ENCODE measurements at regions not wholly inside any gene's neighbourhood (a gene's known extent, or its start where the extent isn't known, plus 50 kb on each side); places are given as distances from the start of the nearest gene placed in this dataset.

- Mint-ChIP-seq H3K27me3 (ENCODE audit: low read depth) (peaks cover 5% of the 10 kb centered on the region; the same call in 1 of the 2 replicates), H3K4me3 (no peak overlapping the region), H3K36me3 (ENCODE audit: insufficient read depth in 1 of 3, low read depth in 3 of 3) (no peaks in the 10 kb centered on the region), H3K4me1 (peaks cover 9 to 15% of the 10 kb centered on the region in 2 experiments), H3K27ac (no peak overlapping the region; a peak in 1 of 7 replicates), H3K9me3 (peaks cover 0 to 9% of the 10 kb centered on the region in 2 experiments; a peak in 2 of 5 replicates)
- Histone ChIP-seq H3K56ac (ENCODE audit: insufficient read length, low read depth, low read length) (no peak overlapping the region), H4K8ac (replicated peaks; ENCODE audit: insufficient read length, low read depth, low read length) (no peak overlapping the region), H2BK5ac (ENCODE audit: insufficient read length, low read length) (no peak overlapping the region), H3K79me1 (ENCODE audit: insufficient read depth, low read depth, low read length, poor library complexity, severe bottlenecking) (no peaks in the 10 kb centered on the region), H2AFZ (ENCODE audit: low read length) (no peak overlapping the region), H3T11ph (ENCODE audit: low read length) (no peak overlapping the region), H3K23ac (ENCODE audit: insufficient read length, low read depth, low read length) (no peak overlapping the region), H3K79me2 (ENCODE audit: insufficient read depth, low read length) (no peaks in the 10 kb centered on the region), H2BK15ac (ENCODE audit: low read depth, low read length) (no peak overlapping the region), H4K20me1 (ENCODE audit: control insufficient read depth, insufficient read depth, insufficient read length) (no peaks in the 10 kb centered on the region), H2BK20ac (ENCODE audit: low read depth, low read length, poor library complexity, severe bottlenecking) (no peak overlapping the region), H3K9me3 (ENCODE audit: control insufficient read depth, low read depth, low read length) (no peaks in the 10 kb centered on the region), H3K27ac (ENCODE audit: insufficient read length, low read depth, low read length) (no peak overlapping the region), H3K4ac (ENCODE audit: low read depth, low read length) (no peak overlapping the region), H3K27me3 (ENCODE audit: insufficient read depth, low read length) (no peaks in the 10 kb centered on the region), H3K4me2 (ENCODE audit: insufficient read depth, insufficient read length, low read length) (no peak overlapping the region), H3K4me1 (ENCODE audit: insufficient read depth, low read length) (no peaks in the 10 kb centered on the region), H4K5ac (ENCODE audit: insufficient read length, low read depth, low read length) (no peak overlapping the region), H3K23me2 (ENCODE audit: insufficient read length, low read depth, low read length, poor library complexity, severe bottlenecking) (no peaks in the 10 kb centered on the region), H2AK5ac (ENCODE audit: insufficient read length, low read length) (no peak overlapping the region), H3K9ac (ENCODE audit: extremely low read depth, insufficient read length, low read length) (no peak overlapping the region), H2BK12ac (ENCODE audit: insufficient read length, low read depth, low read length) (no peak overlapping the region), H3K14ac (ENCODE audit: insufficient read depth, low read length) (no peak overlapping the region), H2BK120ac (ENCODE audit: low read depth, low read length, poor library complexity, severe bottlenecking) (no peak overlapping the region), H4K91ac (ENCODE audit: insufficient read length, low read depth, low read length) (no peak overlapping the region), H3K18ac (ENCODE audit: insufficient read length, low read depth, low read length) (no peak overlapping the region)
- DNase-seq: no peak
- no CpG with 5 or more reads among the region's 12 CpGs for WGBS (ENCODE audit: extremely low coverage, insufficient read length, low lambda C conversion rate)
- TF ChIP-seq CTCF (conservative IDR thresholded peaks at IDR 0.05): no peak
Measured at GRCh38 chr12:124620606-124621295, 53.3 kb upstream of the NCOR2 start.

All from H9 (cell line).